Tibial nerve (tissue), 4 donors: ENCODE measurements at regions not wholly inside any gene's neighbourhood (a gene's known extent, or its start where the extent isn't known, plus 50 kb on each side); places are given as distances from the start of the nearest gene placed in this dataset.

Source experiments
- DNase-seq, 2 donors: peaks; one replicate each; pipeline ENCODE4 v3.0.0-alpha.2; 2019; ENCODE audit warnings: low spot score in 2 of 2
- H3K27ac ChIP-seq, 4 donors: fragments of 200-600 bp; sonication (generic) in 3 of 4; one replicate each; pipeline ENCODE4 v1.5.1; 2017 to 2019; ENCODE audit warnings: mild to moderate bottlenecking in 1 of 4
- H3K27me3 ChIP-seq, 2 donors: fragments of 200-600 bp; sonication (generic) in 1 of 2; one replicate each; pipeline versions ENCODE4 v1.5.1 to v1.6.0; 2017 to 2019
- H3K36me3 ChIP-seq, 3 donors: fragments of 200-600 bp; sonication (generic); one replicate each; pipeline ENCODE4 v1.5.1; 2018 to 2019
- H3K4me1 ChIP-seq, 4 donors: fragments of 200-600 bp; sonication (generic) in 3 of 4; one replicate each; pipeline ENCODE4 v1.5.1; 2017 to 2019
- H3K4me3 ChIP-seq, 4 donors: fragments of 200-600 bp; sonication (generic) in 3 of 4; one replicate each; pipeline ENCODE4 v1.5.1; 2017 to 2019; ENCODE audit warnings: mild to moderate bottlenecking in 1 of 4, moderate library complexity in 1 of 4
- H3K9me3 ChIP-seq, 4 donors: fragments of 200-600 bp; sonication (generic) in 3 of 4; one replicate each; pipeline ENCODE4 v1.5.1; 2017 to 2019
- CTCF ChIP-seq, 5 experiments: fragments of 200-600 bp in 3 of 5; fragments of 450-650 bp in 2 of 5; sonication (generic) in 3 of 5; IDR thresholded peaks; one replicate each; pipeline ENCODE4 v1.5.1; 2016 to 2019; ENCODE audit warnings: antibody characterized with exemption in 5 of 5, mild to moderate bottlenecking in 3 of 5, moderate library complexity in 2 of 5
- EP300 ChIP-seq, 2 donors: sonication (generic); formaldehyde crosslinking; IDR thresholded peaks; one replicate each; pipeline ENCODE4 v1.6.1; 2017; ENCODE audit warnings: antibody characterized with exemption in 2 of 2, mild to moderate bottlenecking in 1 of 2
- POLR2A ChIP-seq, 2 donors: fragments of 450-650 bp; IDR thresholded peaks; one replicate each; pipeline ENCODE4 v1.6.1; 2017; ENCODE audit warnings: antibody characterized with exemption in 2 of 2, mild to moderate bottlenecking in 2 of 2, moderate library complexity in 2 of 2
- WGBS, 2 donors: methylation state at CpG; one replicate each; pipeline ENCODE4 v1.1.5; 2018; 5-methylcytosine and 5-hydroxymethylcytosine counted together

DNA sequence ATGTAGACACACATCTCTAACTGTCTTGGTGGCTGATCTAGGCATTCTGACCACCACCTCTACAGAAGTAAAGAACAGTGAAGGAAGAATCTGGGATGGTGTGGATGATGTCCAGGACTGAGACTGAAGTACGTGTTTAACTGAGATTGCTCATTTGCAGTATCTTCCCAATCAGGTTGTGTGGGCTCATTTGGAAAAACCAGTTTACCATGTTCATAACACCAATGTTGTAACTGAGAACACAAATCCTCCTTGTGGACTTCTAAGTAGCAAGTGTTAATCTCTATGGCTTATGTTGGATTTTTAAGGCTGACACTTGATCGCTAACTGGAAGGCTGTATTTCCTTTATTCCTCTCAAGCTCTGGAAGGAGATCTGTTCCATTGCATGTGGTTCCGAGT is 144.7 kb downstream of the ZNF518B start:
- Histone ChIP-seq H3K4me1 (no peaks in the 10 kb centered on the region), H3K4me3 (no peak overlapping the region), H3K27ac (no peak overlapping the region), H3K36me3 (no peaks in the 10 kb centered on the region), H3K27me3 (no peaks in the 10 kb centered on the region), H3K9me3 (no peaks in the 10 kb centered on the region)
- TF ChIP-seq EP300 (IDR thresholded peaks at IDR 0.05) (no peak), CTCF (IDR thresholded peaks at IDR 0.05) (no peak), POLR2A (IDR thresholded peaks at IDR 0.05) (no peak)
- 85 to 86% methylated on average over 3 of the region's 3 CpGs for WGBS, 2 donors
- DNase-seq: no peak

DNA sequence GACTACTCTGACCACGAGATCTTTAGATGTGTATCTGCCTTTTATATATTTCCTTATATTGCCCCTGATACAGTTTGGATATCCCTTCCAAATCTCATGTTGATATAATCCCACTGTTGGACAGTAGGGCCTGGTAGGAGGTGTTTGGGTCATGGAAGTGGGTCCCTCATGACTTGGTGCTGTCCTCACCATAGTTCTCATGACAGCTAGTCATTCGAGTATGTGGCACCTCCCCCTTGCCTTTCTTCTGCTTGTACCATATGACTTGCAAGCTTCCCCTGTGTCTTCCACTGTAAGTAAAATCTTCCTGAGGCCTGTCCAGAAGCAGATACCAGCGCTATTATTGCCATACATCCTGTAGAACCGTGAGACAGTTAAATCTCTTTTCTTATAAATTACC is 145.3 kb downstream of the ZNF518B start:
- H3K27ac ChIP-seq: no peak overlapping the region

DNA sequence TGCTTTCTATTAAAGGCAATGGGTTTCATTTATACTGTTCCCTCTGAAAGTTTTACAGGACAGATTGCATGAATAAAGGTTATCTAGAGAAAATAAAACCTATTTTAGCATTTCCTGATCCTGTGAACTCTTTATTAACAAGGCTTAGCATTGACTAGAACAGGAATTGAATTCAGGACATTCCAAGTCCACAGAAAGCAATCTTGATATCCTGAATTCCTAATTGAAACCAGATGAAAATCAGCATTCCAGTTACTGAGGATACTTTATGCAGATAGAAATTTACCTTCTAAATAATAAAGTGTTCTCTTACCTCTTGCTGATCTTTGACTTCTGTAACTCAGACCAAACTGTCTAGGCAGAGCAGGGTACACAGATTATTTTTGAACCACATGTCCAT is 151.4 kb downstream of the ZNF518B start:
- Histone ChIP-seq H3K9me3 (no peaks in the 10 kb centered on the region), H3K27me3 (no peaks in the 10 kb centered on the region), H3K36me3 (no peaks in the 10 kb centered on the region), H3K4me1 (no peaks in the 10 kb centered on the region), H3K27ac (no peak overlapping the region), H3K4me3 (no peak overlapping the region)
- TF ChIP-seq CTCF (IDR thresholded peaks at IDR 0.05) (no peak), EP300 (IDR thresholded peaks at IDR 0.05) (no peak), POLR2A (IDR thresholded peaks at IDR 0.05) (no peak)
- DNase-seq: no peak

More for the DNA sequence above, 145.3 kb downstream of the ZNF518B start:
- Histone ChIP-seq H3K36me3 (no peaks in the 10 kb centered on the region), H3K4me3 (no peak overlapping the region), H3K4me1 (no peaks in the 10 kb centered on the region), H3K27me3 (no peaks in the 10 kb centered on the region), H3K9me3 (no peaks in the 10 kb centered on the region)
- 83 to 85% methylated on average over 4 of the region's 4 CpGs for WGBS, 2 donors
- TF ChIP-seq CTCF (IDR thresholded peaks at IDR 0.05) (no peak), EP300 (IDR thresholded peaks at IDR 0.05) (no peak), POLR2A (IDR thresholded peaks at IDR 0.05) (no peak)
- DNase-seq: no peak

- TF ChIP-seq EP300 (IDR thresholded peaks at IDR 0.05): no peak
- no peak for TF ChIP-seq POLR2A (IDR thresholded peaks at IDR 0.05)
- no peak for TF ChIP-seq CTCF (IDR thresholded peaks at IDR 0.05)
- Histone ChIP-seq H3K36me3 (no peaks in the 10 kb centered on the region), H3K27me3 (no peaks in the 10 kb centered on the region), H3K4me1 (no peaks in the 10 kb centered on the region), H3K4me3 (no peak overlapping the region), H3K9me3 (no peaks in the 10 kb centered on the region), H3K27ac (no peak overlapping the region)
- 82 to 89% methylated on average over 4 of the region's 4 CpGs for WGBS, 2 donors
- no peak for DNase-seq
Observed at GRCh38 chr4:10303291-10303690, 153.9 kb downstream of the ZNF518B start.

DNA sequence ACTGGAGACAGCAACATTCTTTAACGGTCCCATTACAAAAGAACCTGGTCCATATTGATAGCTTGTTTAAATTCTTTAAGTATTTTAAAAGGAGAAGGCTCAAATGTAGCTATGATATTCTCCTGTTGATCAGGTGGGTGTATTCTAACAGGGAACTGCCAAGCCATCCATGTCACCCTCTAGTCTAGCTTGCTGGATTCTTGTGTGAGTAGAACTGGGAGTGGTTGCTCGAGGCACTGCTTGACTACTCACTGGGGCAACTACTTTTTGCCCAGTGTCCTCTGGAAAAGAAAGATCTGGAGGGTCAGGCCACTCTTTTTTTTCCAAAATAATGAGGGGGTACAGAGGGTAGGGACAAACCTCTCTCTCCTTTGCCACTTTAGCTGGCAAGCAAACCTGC is 155.1 kb downstream of the ZNF518B start:
- 71 to 79% methylated on average over 2 of the region's 2 CpGs for WGBS, 2 donors
- no peak for DNase-seq
- TF ChIP-seq POLR2A (IDR thresholded peaks at IDR 0.05) (no peak), EP300 (IDR thresholded peaks at IDR 0.05) (no peak), CTCF (IDR thresholded peaks at IDR 0.05) (no peak)
- H3K4me3 ChIP-seq: no peak overlapping the region
- no peaks in the 10 kb centered on the region for H3K36me3 ChIP-seq
- H3K9me3 ChIP-seq: no peaks in the 10 kb centered on the region
- H3K27ac ChIP-seq: no peak overlapping the region
- H3K27me3 ChIP-seq: no peaks in the 10 kb centered on the region
- H3K4me1 ChIP-seq: peaks cover 0 to 4% (median 0%) of the 10 kb centered on the region in 4 donors
